Brain microvascular endothelial cell (primary cell): ENCODE measurements at regions not wholly inside any gene's neighbourhood (a gene's known extent, or its start where the extent isn't known, plus 50 kb on each side); places are given as distances from the start of the nearest gene placed in this dataset.
A peak's percentile ranks its signal among the peaks of the same experiment; 100 is the strongest.

ENCODE experiments used
- DNase-seq: peaks from one replicate; pipeline ENCODE4 v3.0.0-alpha.2; 2020
- H3K27ac ChIP-seq: fragments of 250-450 bp; sonication (Bioruptor Pico); 2 replicates; pipeline ENCODE4 v1.5.1; 2020; ENCODE audit warnings: mild to moderate bottlenecking, moderate library complexity
- H3K27me3 ChIP-seq: fragments of 250-450 bp; sonication (Bioruptor Pico); replicated peaks from 2 replicates; pipeline ENCODE4 v1.5.1; 2020; ENCODE audit warnings: mild to moderate bottlenecking
- H3K36me3 ChIP-seq: fragments of 250-450 bp; sonication (Bioruptor Pico); replicated peaks from 2 replicates; pipeline ENCODE4 v1.5.1; 2020; ENCODE audit warnings: mild to moderate bottlenecking
- H3K4me3 ChIP-seq: 2 replicates; pipeline ENCODE4 v1.5.1; 2011; ENCODE audit warnings: low read depth, mild to moderate bottlenecking, control low read depth, low read length, moderate library complexity
- in situ Hi-C: cut with HindIII; loops from 2 replicates; pipeline ENCODE4 v1.10.0; 2017; ENCODE audit warnings: low sequenced_read_pairs, low pct_ligation_motif_present
- TF ChIP-seq, protein P1 (sequence below): IDR thresholded peaks from 2 replicates; pipeline ENCODE4 v1.5.1; 2011; ENCODE audit warnings: low read depth, mild to moderate bottlenecking, moderate library complexity, low read length, control low read depth, inconsistent platforms; ENCODE audit errors: missing control alignments

DNA sequence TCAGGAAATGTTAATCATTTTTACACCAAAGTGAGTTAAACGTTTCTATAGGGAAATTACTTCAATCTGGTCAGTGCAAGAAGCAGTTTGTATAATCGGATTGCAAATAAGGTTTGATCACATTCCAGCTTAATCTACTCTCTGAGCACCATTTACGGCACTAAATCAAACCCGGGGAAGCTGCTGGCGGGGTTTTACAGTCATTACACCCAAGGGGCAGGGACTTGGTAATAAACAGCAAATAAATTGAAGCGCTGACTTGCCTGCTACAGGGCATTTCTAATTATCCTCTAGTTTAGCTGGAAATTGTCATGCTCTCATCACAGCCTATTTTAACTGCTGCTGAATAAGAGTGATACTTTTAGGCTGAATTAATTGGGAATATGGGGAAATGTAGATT lies 152.1 kb upstream of the SOX21 start:
- H3K36me3 ChIP-seq = no peaks in the 10 kb centered on the region
- TF ChIP-seq, protein P1, sequence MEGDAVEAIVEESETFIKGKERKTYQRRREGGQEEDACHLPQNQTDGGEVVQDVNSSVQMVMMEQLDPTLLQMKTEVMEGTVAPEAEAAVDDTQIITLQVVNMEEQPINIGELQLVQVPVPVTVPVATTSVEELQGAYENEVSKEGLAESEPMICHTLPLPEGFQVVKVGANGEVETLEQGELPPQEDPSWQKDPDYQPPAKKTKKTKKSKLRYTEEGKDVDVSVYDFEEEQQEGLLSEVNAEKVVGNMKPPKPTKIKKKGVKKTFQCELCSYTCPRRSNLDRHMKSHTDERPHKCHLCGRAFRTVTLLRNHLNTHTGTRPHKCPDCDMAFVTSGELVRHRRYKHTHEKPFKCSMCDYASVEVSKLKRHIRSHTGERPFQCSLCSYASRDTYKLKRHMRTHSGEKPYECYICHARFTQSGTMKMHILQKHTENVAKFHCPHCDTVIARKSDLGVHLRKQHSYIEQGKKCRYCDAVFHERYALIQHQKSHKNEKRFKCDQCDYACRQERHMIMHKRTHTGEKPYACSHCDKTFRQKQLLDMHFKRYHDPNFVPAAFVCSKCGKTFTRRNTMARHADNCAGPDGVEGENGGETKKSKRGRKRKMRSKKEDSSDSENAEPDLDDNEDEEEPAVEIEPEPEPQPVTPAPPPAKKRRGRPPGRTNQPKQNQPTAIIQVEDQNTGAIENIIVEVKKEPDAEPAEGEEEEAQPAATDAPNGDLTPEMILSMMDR = no peak
- DNase-seq = no peak
- no peak overlapping the region for H3K4me3 ChIP-seq
- H3K27ac ChIP-seq = no peak overlapping the region
- in situ Hi-C loops = no loop called here
- H3K27me3 ChIP-seq = no peaks in the 10 kb centered on the region

DNA sequence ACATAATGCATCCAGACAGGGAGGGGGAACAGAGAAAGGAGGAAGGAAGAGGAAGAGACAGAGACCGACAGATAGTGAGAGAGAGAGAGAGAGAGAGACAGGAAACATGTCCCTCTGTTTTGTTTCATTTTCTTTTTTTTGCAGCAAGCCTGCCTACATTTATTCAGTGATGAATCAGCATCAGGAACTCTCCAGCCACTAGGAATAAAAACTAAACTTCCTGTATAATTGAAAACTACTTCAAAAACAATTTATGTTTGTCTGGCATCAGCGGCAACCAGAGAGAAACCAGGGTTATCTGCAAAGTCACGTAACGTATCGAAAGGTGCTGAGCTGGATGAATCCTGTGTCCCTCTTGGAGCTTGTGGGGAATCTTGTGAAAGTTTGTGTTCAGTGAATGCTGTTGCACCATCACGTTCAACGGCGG lies 148.6 kb upstream of the SOX21 start:
- H3K27ac ChIP-seq = no peak overlapping the region

DNA sequence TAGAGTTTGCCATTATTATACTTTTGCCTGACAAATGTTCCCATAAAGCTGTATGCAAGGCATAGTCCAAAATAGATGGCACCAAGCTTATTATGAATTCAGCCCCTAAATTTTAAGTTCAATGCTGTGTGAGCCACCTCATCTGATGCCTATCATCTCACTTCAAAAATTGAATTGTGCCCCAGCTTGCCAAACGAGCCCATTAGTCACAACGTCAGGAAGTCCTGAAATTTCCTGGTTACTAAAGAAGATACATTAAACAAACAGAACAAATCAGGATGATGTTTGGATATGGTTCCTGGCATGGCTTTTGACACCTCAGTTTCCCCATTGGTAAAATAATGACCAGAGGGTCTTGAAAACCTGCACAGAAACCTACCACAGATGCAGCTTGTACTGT lies 147.5 kb upstream of the SOX21 start:
- Histone ChIP-seq H3K36me3 (no peaks in the 10 kb centered on the region), H3K27ac (no peak overlapping the region), H3K4me3 (no peak overlapping the region), H3K27me3 (no peaks in the 10 kb centered on the region)
- TF ChIP-seq, protein P1 = no peak
- in situ Hi-C loops = no loop called here
- no peak for DNase-seq

More for the DNA sequence above, 148.6 kb upstream of the SOX21 start:
- Histone ChIP-seq H3K36me3 (no peaks in the 10 kb centered on the region), H3K27me3 (no peaks in the 10 kb centered on the region), H3K4me3 (peak overlapping the region; percentile 29)
- in situ Hi-C loops = no loop called here
- TF ChIP-seq, protein P1 = no peak
- DNase-seq = peak; percentile 6

DNA sequence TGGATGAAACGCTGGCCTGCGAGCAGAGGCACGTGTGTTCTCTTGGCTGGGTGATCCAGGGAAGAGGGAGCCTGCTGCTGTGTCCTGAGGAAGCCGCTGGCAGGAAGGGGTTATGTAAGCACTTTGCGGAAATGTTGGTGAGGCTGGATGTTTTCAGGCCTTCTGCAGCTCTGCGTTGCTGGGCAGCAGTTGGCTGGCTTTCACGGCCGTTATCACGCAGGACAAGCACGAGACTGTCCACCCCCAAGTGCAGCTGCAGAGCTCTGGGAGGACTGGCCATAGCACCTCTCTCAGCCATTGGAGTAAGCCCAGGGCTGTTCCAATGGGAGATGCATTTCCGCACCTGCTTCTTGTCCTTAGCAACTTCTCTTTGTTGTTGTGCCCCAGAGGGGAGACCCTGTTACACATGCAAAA lies 146.9 kb upstream of the SOX21 start:
- in situ Hi-C loops = no loop called here
- H3K36me3 ChIP-seq = no peaks in the 10 kb centered on the region
- TF ChIP-seq, protein P1 = no peak
- no peak overlapping the region for H3K27ac ChIP-seq
- H3K27me3 ChIP-seq = no peaks in the 10 kb centered on the region
- H3K4me3 ChIP-seq = no peak overlapping the region
- DNase-seq = peak; percentile 16

DNA sequence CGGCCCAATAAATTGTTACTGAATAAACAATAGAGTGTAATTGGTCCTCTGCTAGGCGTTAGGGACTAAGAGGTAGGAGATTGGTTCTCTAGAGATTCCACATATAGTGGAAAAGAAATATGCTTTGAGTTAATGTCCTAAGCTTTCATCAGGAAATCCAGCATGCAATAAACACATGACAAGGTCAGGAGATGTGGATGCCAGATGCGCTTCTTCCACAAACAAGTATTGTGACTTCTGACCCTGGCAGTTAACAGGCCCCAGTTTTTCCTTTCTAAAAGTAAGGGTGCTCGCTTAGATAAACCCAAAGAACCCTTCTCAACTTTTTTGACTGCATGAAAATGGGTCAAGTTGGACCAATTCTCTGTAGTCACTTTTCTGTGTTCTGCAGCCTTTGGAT lies 146.5 kb upstream of the SOX21 start:
- Histone ChIP-seq H3K36me3 (no peaks in the 10 kb centered on the region), H3K27ac (no peak overlapping the region), H3K4me3 (no peak overlapping the region), H3K27me3 (no peaks in the 10 kb centered on the region)
- DNase-seq = no peak
- in situ Hi-C loops = no loop called here
- TF ChIP-seq, protein P1 = no peak

DNA sequence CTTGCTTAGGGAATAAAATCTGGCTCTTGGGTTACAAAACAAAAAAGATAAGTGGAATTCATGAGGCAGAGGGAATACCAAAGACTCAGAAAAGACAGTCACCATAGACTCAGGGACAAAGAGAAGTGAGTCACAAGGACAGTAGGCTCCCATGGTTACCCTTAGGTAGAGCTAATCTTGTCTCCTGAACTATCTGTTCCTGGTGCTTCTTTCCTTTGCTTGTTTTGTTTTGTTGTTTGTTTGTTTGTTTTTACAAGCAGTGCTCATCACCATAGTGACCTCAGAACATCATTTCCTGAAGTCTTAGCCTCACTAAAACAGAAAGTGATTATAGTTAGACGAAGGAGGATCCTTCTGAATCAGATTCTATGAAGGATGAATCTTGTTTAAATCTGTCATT lies 142.3 kb upstream of the SOX21 start:
- Histone ChIP-seq H3K27ac (no peak overlapping the region), H3K27me3 (no peaks in the 10 kb centered on the region), H3K4me3 (no peak overlapping the region), H3K36me3 (no peaks in the 10 kb centered on the region)
- TF ChIP-seq, protein P1 = no peak
- no peak for DNase-seq
- in situ Hi-C loops = no loop called here
